NOMO-1 treated with dmso at 0.1 percent for 144 hours (cell line): ENCODE measurements at regions not wholly inside any gene's neighbourhood (a gene's known extent, or its start where the extent isn't known, plus 50 kb on each side); places are given as distances from the start of the nearest gene placed in this dataset.

Source experiments
- DNase-seq: peaks from one replicate; lab custom pipeline; 2025; ENCODE audit not compliant: unreplicated experiment; lab: John Stamatoyannopoulos, UW

- DNase-seq = no peak
Observed at GRCh38 chr4:85250852-85251251, 224.1 kb upstream of the ARHGAP24 start.

- DNase-seq = no peak
Observed at GRCh38 chr4:85257817-85258370, 217.1 kb upstream of the ARHGAP24 start.

- no peak for DNase-seq
Observed at GRCh38 chr4:85260064-85260463, 214.9 kb upstream of the ARHGAP24 start.

GRCh38 chr4:85265234-85265633 is 209.7 kb upstream of the ARHGAP24 start:
- DNase-seq = no peak

- DNase-seq = no peak
Observed at GRCh38 chr4:85268188-85268587, 206.8 kb upstream of the ARHGAP24 start.

- DNase-seq = no peak
Observed at GRCh38 chr4:85268961-85269360, 206.0 kb upstream of the ARHGAP24 start.

- DNase-seq = no peak
Observed at GRCh38 chr4:85274955-85275354, 200.0 kb upstream of the ARHGAP24 start.

GRCh38 chr4:85280963-85281362 is 194.0 kb upstream of the ARHGAP24 start:
- no peak for DNase-seq

- DNase-seq = no peak
Observed at GRCh38 chr4:85291226-85291625, 183.7 kb upstream of the ARHGAP24 start.

GRCh38 chr4:85298037-85298436 is 176.9 kb upstream of the ARHGAP24 start:
- no peak for DNase-seq

GRCh38 chr4:85302193-85302736 is 172.7 kb upstream of the ARHGAP24 start:
- DNase-seq = no peak

GRCh38 chr4:85302756-85303155 is 172.2 kb upstream of the ARHGAP24 start:
- no peak for DNase-seq

GRCh38 chr4:85318415-85318814 is 156.5 kb upstream of the ARHGAP24 start:
- no peak for DNase-seq

GRCh38 chr4:85358831-85359230 is 116.1 kb upstream of the ARHGAP24 start:
- no peak for DNase-seq

- DNase-seq = no peak
Observed at GRCh38 chr4:85362550-85362949, 112.4 kb upstream of the ARHGAP24 start.

- no peak for DNase-seq
Observed at GRCh38 chr4:85367815-85368214, 107.1 kb upstream of the ARHGAP24 start.

- DNase-seq = no peak
Observed at GRCh38 chr4:85368240-85368639, 106.7 kb upstream of the ARHGAP24 start.

- no peak for DNase-seq
Observed at GRCh38 chr4:85368932-85369331, 106.0 kb upstream of the ARHGAP24 start.

- no peak for DNase-seq
Observed at GRCh38 chr4:85369703-85370380, 105.1 kb upstream of the ARHGAP24 start.

- DNase-seq = no peak
Observed at GRCh38 chr4:85370400-85371032, 104.4 kb upstream of the ARHGAP24 start.

- no peak for DNase-seq
Observed at GRCh38 chr4:85372966-85373365, 102.0 kb upstream of the ARHGAP24 start.

GRCh38 chr4:85376285-85376684 is 98.7 kb upstream of the ARHGAP24 start:
- DNase-seq = no peak
